Transverse colon (tissue), 4 donors: ENCODE measurements at regions not wholly inside any gene's neighbourhood (a gene's known extent, or its start where the extent isn't known, plus 50 kb on each side); places are given as distances from the start of the nearest gene placed in this dataset.
"Not testable (repeated sequence)": the region's sequence is repeated elsewhere in the genome, so short reads cannot be mapped to it uniquely, and the experiment has no call there.

Experiments used
- DNase-seq: peaks from one replicate; pipeline ENCODE4 v3.0.0-alpha.2; 2019
- H3K27ac ChIP-seq, 4 donors: fragments of 200-600 bp; sonication (generic); 2 replicates each; pipeline ENCODE4 v1.5.1; 2016 to 2018; ENCODE audit warnings: inconsistent platforms in 4 of 4
- H3K27me3 ChIP-seq: fragments of 200-600 bp; sonication (generic); 2 replicates; pipeline ENCODE4 v1.5.1; 2017; ENCODE audit warnings: inconsistent platforms
- H3K36me3 ChIP-seq, 4 donors: fragments of 200-600 bp; sonication (generic); 2 replicates each; pipeline ENCODE4 v1.5.1; 2017 to 2019; ENCODE audit warnings: inconsistent platforms in 4 of 4
- H3K4me1 ChIP-seq, 4 donors: fragments of 200-600 bp; sonication (generic); 2 replicates each; pipeline ENCODE4 v1.5.1; 2017 to 2020; ENCODE audit warnings: inconsistent platforms in 4 of 4
- H3K4me3 ChIP-seq, 4 donors: fragments of 200-600 bp; sonication (generic); 1 replicate in 1 of 4; 2 replicates in 3 of 4; pipeline versions ENCODE4 v1.5.1 to v1.6.1; 2017 to 2019; ENCODE audit warnings: inconsistent platforms in 4 of 4
- H3K9me3 ChIP-seq, 2 donors: fragments of 200-600 bp; sonication (generic); 2 replicates each; pipeline ENCODE4 v1.5.1; 2017 to 2019; ENCODE audit warnings: inconsistent platforms in 2 of 2
- CTCF ChIP-seq, 5 experiments: fragments of 200-600 bp in 3 of 5; fragments of 450-650 bp in 2 of 5; sonication (generic) in 3 of 5; IDR thresholded peaks; 1 replicate in 2 of 5; 2 replicates in 3 of 5; pipeline ENCODE4 v1.5.1; 2016 to 2017; ENCODE audit warnings: antibody characterized with exemption in 5 of 5, inconsistent platforms in 3 of 5, mild to moderate bottlenecking in 2 of 5, moderate library complexity in 1 of 5
- EP300 ChIP-seq: sonication (generic); formaldehyde crosslinking; IDR thresholded peaks from one replicate; pipeline ENCODE4 v1.6.1; 2017; ENCODE audit warnings: antibody characterized with exemption, low read depth
- POLR2A ChIP-seq: fragments of 450-650 bp; IDR thresholded peaks from one replicate; pipeline ENCODE4 v1.6.1; 2016; ENCODE audit warnings: antibody characterized with exemption, mild to moderate bottlenecking, moderate library complexity
- POLR2AphosphoS5 ChIP-seq, 3 donors: sonication (generic); formaldehyde crosslinking; IDR thresholded peaks; one replicate each; pipeline ENCODE4 v1.6.1; 2016; ENCODE audit warnings: antibody characterized with exemption in 3 of 3
- WGBS, 2 donors: methylation state at CpG; one replicate each; pipeline ENCODE4 v1.1.5; 2018; ENCODE audit warnings: low coverage in 1 of 2; 5-methylcytosine and 5-hydroxymethylcytosine counted together
- in situ Hi-C, 4 donors: fragments of 200-750 bp; cut with MboI; loops; one replicate each; pipeline versions ENCODE4 v1.15.0 to v1.15.1; 2017; ENCODE audit warnings: low sequenced_read_pairs in 3 of 4, low pct_ligation_motif_present in 1 of 4, low pct_unique_long_range_greater_than_20kb in 1 of 4
- intact Hi-C: fragments of 100-400 bp; cut with DNase I; formaldehyde crosslinking; loops from one replicate; pipeline ENCODE4 v1.15.1; 2023; ENCODE audit warnings: low total_unique reads

- 64 to 76% methylated on average over 4 to 5 of the region's 5 CpGs for WGBS, 2 donors
- no peak for DNase-seq
- Histone ChIP-seq H3K27ac (no peak overlapping the region), H3K36me3 (no peaks in the 10 kb centered on the region), H3K9me3 (no peaks in the 10 kb centered on the region), H3K4me1 (no peaks in the 10 kb centered on the region), H3K4me3 (no peak overlapping the region), H3K27me3 (no peaks in the 10 kb centered on the region)
- in situ Hi-C loops, result no loop called here
- intact Hi-C loops, result loop anchor here (10.0 kb wide), 1 partner anchor 1322 kb away; no protein-coding TSS in a partner anchor
- TF ChIP-seq CTCF (IDR thresholded peaks at IDR 0.05), result no peak
- no peak for TF ChIP-seq POLR2AphosphoS5 (IDR thresholded peaks at IDR 0.05)
These were observed 365.4 kb upstream of the MEX3C start for GRCh38 chr18:51562866-51563265.

- 53 to 64% methylated on average over 2 to 6 of the region's 6 CpGs for WGBS, 2 donors
- Histone ChIP-seq H3K36me3 (no peaks in the 10 kb centered on the region), H3K9me3 (no peaks in the 10 kb centered on the region), H3K27ac (no peak overlapping the region), H3K27me3 (no peaks in the 10 kb centered on the region), H3K4me1 (no peaks in the 10 kb centered on the region), H3K4me3 (no peak overlapping the region)
- intact Hi-C loops, result loop anchor here (10.0 kb wide), 1 partner anchor 1321 kb away; no protein-coding TSS in a partner anchor
- no peak for TF ChIP-seq POLR2AphosphoS5 (IDR thresholded peaks at IDR 0.05)
- no peak for TF ChIP-seq EP300
- no peak for TF ChIP-seq POLR2A
- TF ChIP-seq CTCF (IDR thresholded peaks at IDR 0.05), result no peak
- in situ Hi-C loops, result no loop called here
- no peak for DNase-seq
These were observed 365.9 kb upstream of the MEX3C start for GRCh38 chr18:51563396-51563795.

GRCh38 chr18:51568151-51568550 lies 370.7 kb upstream of the MEX3C start:
- TF ChIP-seq POLR2A, result no peak
- no peak for TF ChIP-seq POLR2AphosphoS5 (IDR thresholded peaks at IDR 0.05)
- in situ Hi-C loops, result no loop called here
- whole genome bisulfite sequencing, 2 donors, result 29 to 30% methylated on average over 1 of the region's 1 CpG

GRCh38 chr18:51569153-51569552 lies 371.7 kb upstream of the MEX3C start:
- in situ Hi-C loops, result no loop called here
- TF ChIP-seq POLR2AphosphoS5 (IDR thresholded peaks at IDR 0.05), result no peak
- no peak for TF ChIP-seq POLR2A
- no peak for TF ChIP-seq EP300
- no peak for TF ChIP-seq CTCF (IDR thresholded peaks at IDR 0.05)

More at GRCh38 chr18:51568151-51568550, 370.7 kb upstream of the MEX3C start:
- Histone ChIP-seq H3K4me1 (no peaks in the 10 kb centered on the region), H3K27me3 (no peaks in the 10 kb centered on the region), H3K36me3 (no peaks in the 10 kb centered on the region), H3K4me3 (no peak overlapping the region), H3K9me3 (no peaks in the 10 kb centered on the region), H3K27ac (no peak overlapping the region)
- DNase-seq, result no peak
- intact Hi-C loops, result loop anchor here (10.0 kb wide), 1 partner anchor 1317 kb away; no protein-coding TSS in a partner anchor

GRCh38 chr18:51569561-51569960 lies 372.1 kb upstream of the MEX3C start:
- H3K27ac ChIP-seq, result no peak overlapping the region
- no peak overlapping the region for H3K4me3 ChIP-seq
- no peak for DNase-seq
- no peaks in the 10 kb centered on the region for H3K4me1 ChIP-seq
- in situ Hi-C loops, result no loop called here
- WGBS, 2 donors, result 67 to 71% methylated on average over 2 of the region's 2 CpGs
- TF ChIP-seq POLR2AphosphoS5 (IDR thresholded peaks at IDR 0.05) (no peak), CTCF (IDR thresholded peaks at IDR 0.05) (no peak), EP300 (no peak), POLR2A (no peak)
- no peaks in the 10 kb centered on the region for H3K9me3 ChIP-seq
- H3K27me3 ChIP-seq, result no peaks in the 10 kb centered on the region
- no peaks in the 10 kb centered on the region for H3K36me3 ChIP-seq
- intact Hi-C loops, result loop anchor here (10.0 kb wide), 1 partner anchor 1315 kb away; no protein-coding TSS in a partner anchor

More at GRCh38 chr18:51569153-51569552, 371.7 kb upstream of the MEX3C start:
- Histone ChIP-seq H3K9me3 (no peaks in the 10 kb centered on the region), H3K36me3 (no peaks in the 10 kb centered on the region), H3K4me1 (no peaks in the 10 kb centered on the region), H3K4me3 (no peak overlapping the region), H3K27me3 (no peaks in the 10 kb centered on the region), H3K27ac (no peak overlapping the region)
- no peak for DNase-seq
- WGBS, 2 donors, result 58% methylated on average over 2 of the region's 2 CpGs; no CpG with 5 or more reads in 1 of the 2 donors
- intact Hi-C loops, result loop anchor here (10.0 kb wide), 1 partner anchor 1316 kb away; no protein-coding TSS in a partner anchor

- DNase-seq, in situ Hi-C loops, intact Hi-C loops, H3K4me1 ChIP-seq, H3K4me3 ChIP-seq, H3K9me3 ChIP-seq, H3K27me3 ChIP-seq, H3K27ac ChIP-seq, H3K36me3 ChIP-seq: not testable (repeated sequence)
- 73 to 75% methylated on average over 4 of the region's 4 CpGs for WGBS, 2 donors
These were observed 372.6 kb upstream of the MEX3C start for GRCh38 chr18:51570071-51570470.

GRCh38 chr18:51573886-51574285 lies 376.4 kb upstream of the MEX3C start:
- H3K4me1 ChIP-seq, H3K36me3 ChIP-seq, H3K9me3 ChIP-seq, intact Hi-C loops, H3K27ac ChIP-seq, in situ Hi-C loops, DNase-seq, H3K4me3 ChIP-seq, H3K27me3 ChIP-seq: not testable (repeated sequence)
- 72 to 75% methylated on average over 7 of the region's 8 CpGs for WGBS, 2 donors
